ENCODE measurements at regions not wholly inside any gene's neighbourhood (a gene's known extent, or its start where the extent isn't known, plus 50 kb on each side); places are given as distances from the start of the nearest gene placed in this dataset.

GRCh38 chr22:46071451-46072109 lies 78.7 kb upstream of the PPARA start:
- peaks cover 24% of the 10 kb centered on the region for H3K4me1 ChIP-seq (ENCODE audit: control insufficient read depth, insufficient read depth, low read length, poor library complexity, severe bottlenecking)
- no peak overlapping the region for H3K4me3 ChIP-seq (ENCODE audit: low read depth, low read length)
- peak overlapping the region in 3 of 4 donors; percentile 65 to 81 (median 81) for H3K4me3 Mint-ChIP-seq
- peaks cover 0 to 30% (median 13%) of the 10 kb centered on the region in 4 donors for H3K4me1 Mint-ChIP-seq
- H3K27me3 ChIP-seq (ENCODE audit: control insufficient read depth, insufficient read depth, low read length) = peaks cover 7% of the 10 kb centered on the region
- peaks cover 0 to 2% (median 0%) of the 10 kb centered on the region in 7 donors for H3K9me3 Mint-ChIP-seq
- H3K36me3 Mint-ChIP-seq = no peaks in the 10 kb centered on the region
- no peak overlapping the region for H3K27ac ChIP-seq (ENCODE audit: insufficient read depth, low read length, poor library complexity, severe bottlenecking)
- H3K36me3 ChIP-seq (ENCODE audit: control insufficient read depth, insufficient read depth, low read length) = no peaks in the 10 kb centered on the region
- H3K9me3 ChIP-seq (ENCODE audit: control insufficient read depth in 2 of 2, low read length in 2 of 2) = no peaks in the 10 kb centered on the region
- DNase-seq (peak in 2 of 3 donors; percentile 17 to 28), ATAC-seq (ENCODE audit: low read depth in 2 of 2) (peak; percentile 7 to 16)
- peaks cover 27% of the 10 kb centered on the region for H3K27me3 Mint-ChIP-seq
- no peak overlapping the region for H3K27ac Mint-ChIP-seq

- peak overlapping the region; percentile 63 to 86 (median 79) for H3K4me3 Mint-ChIP-seq
- peak overlapping the region; percentile 44 for H3K4me3 ChIP-seq (ENCODE audit: low read depth, low read length)
- peaks cover 24% of the 10 kb centered on the region for H3K27me3 Mint-ChIP-seq
- ATAC-seq (ENCODE audit: low read depth in 2 of 2) = peak in 1 of 2 donors; percentile 16
- H3K27me3 ChIP-seq (ENCODE audit: control insufficient read depth, insufficient read depth, low read length) = peaks cover 7% of the 10 kb centered on the region
- no peak overlapping the region for H3K27ac Mint-ChIP-seq
- H3K9me3 Mint-ChIP-seq = peaks cover 0 to 2% (median 0%) of the 10 kb centered on the region in 7 donors
- no peaks in the 10 kb centered on the region for H3K9me3 ChIP-seq (ENCODE audit: control insufficient read depth in 2 of 2, low read length in 2 of 2)
- peaks cover 24% of the 10 kb centered on the region for H3K4me1 ChIP-seq (ENCODE audit: control insufficient read depth, insufficient read depth, low read length, poor library complexity, severe bottlenecking)
- no peaks in the 10 kb centered on the region for H3K36me3 Mint-ChIP-seq
- no peak overlapping the region for H3K27ac ChIP-seq (ENCODE audit: insufficient read depth, low read length, poor library complexity, severe bottlenecking)
- no peaks in the 10 kb centered on the region for H3K36me3 ChIP-seq (ENCODE audit: control insufficient read depth, insufficient read depth, low read length)
- peak in 2 of 3 donors; percentile 6 to 44 for DNase-seq
- peaks cover 0 to 32% (median 12%) of the 10 kb centered on the region in 4 donors for H3K4me1 Mint-ChIP-seq
These were observed 78.0 kb upstream of the PPARA start for GRCh38 chr22:46072110-46072881.

GRCh38 chr22:46072981-46073682 lies 77.2 kb upstream of the PPARA start:
- no peak for DNase-seq
- H3K4me1 ChIP-seq (ENCODE audit: control insufficient read depth, insufficient read depth, low read length, poor library complexity, severe bottlenecking) = peaks cover 24% of the 10 kb centered on the region

GRCh38 chr22:46073683-46074504 lies 76.4 kb upstream of the PPARA start:
- Mint-ChIP-seq H3K36me3 (no peaks in the 10 kb centered on the region), H3K9me3 (peaks cover 0 to 2% (median 0%) of the 10 kb centered on the region in 7 donors), H3K4me3 (peak overlapping the region in 3 of 4 donors; percentile 48 to 55 (median 48)), H3K27me3 (peaks cover 15% of the 10 kb centered on the region), H3K27ac (peak overlapping the region in 1 of 3 donors; percentile 38), H3K4me1 (peaks cover 0 to 28% (median 10%) of the 10 kb centered on the region in 4 donors)
- Histone ChIP-seq H3K27ac (ENCODE audit: insufficient read depth, low read length, poor library complexity, severe bottlenecking) (no peak overlapping the region), H3K27me3 (ENCODE audit: control insufficient read depth, insufficient read depth, low read length) (peaks cover 1% of the 10 kb centered on the region), H3K4me1 (ENCODE audit: control insufficient read depth, insufficient read depth, low read length, poor library complexity, severe bottlenecking) (peaks cover 19% of the 10 kb centered on the region), H3K36me3 (ENCODE audit: control insufficient read depth, insufficient read depth, low read length) (no peaks in the 10 kb centered on the region), H3K4me3 (ENCODE audit: low read depth, low read length) (no peak overlapping the region), H3K9me3 (ENCODE audit: control insufficient read depth in 2 of 2, low read length in 2 of 2) (no peaks in the 10 kb centered on the region)
- DNase-seq = no peak
- no peak for ATAC-seq (ENCODE audit: low read depth in 2 of 2)

More at GRCh38 chr22:46072981-46073682, 77.2 kb upstream of the PPARA start:
- H3K27ac ChIP-seq (ENCODE audit: insufficient read depth, low read length, poor library complexity, severe bottlenecking) = no peak overlapping the region
- peaks cover 0 to 2% (median 0%) of the 10 kb centered on the region in 7 donors for H3K9me3 Mint-ChIP-seq
- H3K27me3 Mint-ChIP-seq = peaks cover 21% of the 10 kb centered on the region
- peaks cover 7% of the 10 kb centered on the region for H3K27me3 ChIP-seq (ENCODE audit: control insufficient read depth, insufficient read depth, low read length)
- no peaks in the 10 kb centered on the region for H3K36me3 Mint-ChIP-seq
- H3K4me1 Mint-ChIP-seq = peaks cover 0 to 32% (median 14%) of the 10 kb centered on the region in 4 donors
- H3K4me3 ChIP-seq (ENCODE audit: low read depth, low read length) = no peak overlapping the region
- H3K9me3 ChIP-seq (ENCODE audit: control insufficient read depth in 2 of 2, low read length in 2 of 2) = no peaks in the 10 kb centered on the region
- peak overlapping the region; percentile 62 to 86 (median 70) for H3K4me3 Mint-ChIP-seq
- H3K27ac Mint-ChIP-seq = no peak overlapping the region
- H3K36me3 ChIP-seq (ENCODE audit: control insufficient read depth, insufficient read depth, low read length) = no peaks in the 10 kb centered on the region
- no peak for ATAC-seq (ENCODE audit: low read depth in 2 of 2)

- ATAC-seq (ENCODE audit: low read depth in 2 of 2) (no peak), DNase-seq (no peak)
- Mint-ChIP-seq H3K9me3 (no peaks in the 10 kb centered on the region), H3K4me3 (no peak overlapping the region), H3K27me3 (peaks cover 5% of the 10 kb centered on the region), H3K4me1 (peaks cover 0 to 18% (median 5%) of the 10 kb centered on the region in 4 donors), H3K36me3 (no peaks in the 10 kb centered on the region), H3K27ac (no peak overlapping the region)
- peaks cover 9% of the 10 kb centered on the region for H3K4me1 ChIP-seq (ENCODE audit: control insufficient read depth, insufficient read depth, low read length, poor library complexity, severe bottlenecking)
- H3K9me3 ChIP-seq (ENCODE audit: control insufficient read depth in 2 of 2, low read length in 2 of 2) = no peaks in the 10 kb centered on the region
- no peaks in the 10 kb centered on the region for H3K27me3 ChIP-seq (ENCODE audit: control insufficient read depth, insufficient read depth, low read length)
- no peaks in the 10 kb centered on the region for H3K36me3 ChIP-seq (ENCODE audit: control insufficient read depth, insufficient read depth, low read length)
- H3K27ac ChIP-seq (ENCODE audit: insufficient read depth, low read length, poor library complexity, severe bottlenecking) = no peak overlapping the region
- no peak overlapping the region for H3K4me3 ChIP-seq (ENCODE audit: low read depth, low read length)
These were observed 75.4 kb upstream of the PPARA start for GRCh38 chr22:46074771-46075551.

GRCh38 chr22:46075764-46076531 lies 74.4 kb upstream of the PPARA start:
- no peaks in the 10 kb centered on the region for H3K9me3 Mint-ChIP-seq

More at GRCh38 chr22:46075764-46076531, 74.4 kb upstream of the PPARA start:
- Histone ChIP-seq H3K4me1 (ENCODE audit: control insufficient read depth, insufficient read depth, low read length, poor library complexity, severe bottlenecking) (peaks cover 3% of the 10 kb centered on the region), H3K27ac (ENCODE audit: insufficient read depth, low read length, poor library complexity, severe bottlenecking) (no peak overlapping the region), H3K27me3 (ENCODE audit: control insufficient read depth, insufficient read depth, low read length) (no peaks in the 10 kb centered on the region), H3K4me3 (ENCODE audit: low read depth, low read length) (no peak overlapping the region), H3K36me3 (ENCODE audit: control insufficient read depth, insufficient read depth, low read length) (no peaks in the 10 kb centered on the region), H3K9me3 (ENCODE audit: control insufficient read depth in 2 of 2, low read length in 2 of 2) (no peaks in the 10 kb centered on the region)
- DNase-seq (no peak), ATAC-seq (ENCODE audit: low read depth in 2 of 2) (no peak)
- H3K36me3 Mint-ChIP-seq = no peaks in the 10 kb centered on the region
- no peaks in the 10 kb centered on the region for H3K27me3 Mint-ChIP-seq
- no peak overlapping the region for H3K27ac Mint-ChIP-seq
- H3K4me1 Mint-ChIP-seq = peaks cover 0 to 18% (median 5%) of the 10 kb centered on the region in 4 donors
- H3K4me3 Mint-ChIP-seq = peak overlapping the region in 2 of 4 donors; percentile 38 to 44
